ENCODE measurements at regions not wholly inside any gene's neighbourhood (a gene's known extent, or its start where the extent isn't known, plus 50 kb on each side); places are given as distances from the start of the nearest gene placed in this dataset.
"Not testable (repeated sequence)": the region's sequence is repeated elsewhere in the genome, so short reads cannot be mapped to it uniquely, and the experiment has no call there.

DNA sequence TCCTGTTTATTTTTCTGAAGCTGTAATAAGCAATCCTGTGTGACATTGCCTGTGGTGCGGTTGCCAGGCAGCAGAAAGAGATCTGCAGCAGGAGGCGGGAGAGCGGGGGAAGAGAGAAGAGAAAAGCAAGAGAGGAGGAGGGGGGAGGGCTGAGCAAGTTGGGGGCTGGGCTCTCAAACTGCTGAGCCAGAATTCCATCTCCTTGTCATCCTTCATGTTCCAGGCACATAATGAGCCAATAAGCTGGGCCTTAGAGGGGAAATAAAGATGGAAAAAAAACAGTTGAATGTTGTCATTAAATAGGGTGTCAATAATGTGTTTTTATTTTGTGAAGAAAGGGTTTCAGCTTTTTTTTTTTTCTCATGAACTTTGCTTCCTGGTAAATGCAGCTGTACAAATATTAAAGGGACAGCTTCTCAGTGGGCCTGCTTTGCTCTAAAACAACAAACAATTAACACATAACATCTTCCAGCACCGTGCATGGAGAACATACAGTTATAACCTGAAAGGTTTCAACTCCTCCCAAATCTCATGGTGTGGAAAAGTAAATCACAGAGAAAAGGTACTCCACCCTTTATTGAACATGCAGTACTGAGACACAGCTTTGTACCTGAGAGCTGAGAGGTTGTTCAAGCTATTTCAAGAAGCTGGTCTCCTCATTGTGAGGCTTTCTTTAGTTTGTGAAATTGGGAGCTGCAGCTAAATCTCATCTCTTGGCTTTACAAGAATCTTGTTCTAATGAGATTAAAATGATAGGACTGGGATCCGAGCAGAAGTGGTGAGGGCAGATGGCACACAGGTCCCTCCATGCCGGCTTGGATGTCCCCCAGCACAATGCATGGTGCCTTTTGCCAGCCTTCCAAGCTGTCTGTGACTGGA is 451.1 kb upstream of the KCNMB2 start:
- DNase-seq = peak; percentile 49 to 97

DNA sequence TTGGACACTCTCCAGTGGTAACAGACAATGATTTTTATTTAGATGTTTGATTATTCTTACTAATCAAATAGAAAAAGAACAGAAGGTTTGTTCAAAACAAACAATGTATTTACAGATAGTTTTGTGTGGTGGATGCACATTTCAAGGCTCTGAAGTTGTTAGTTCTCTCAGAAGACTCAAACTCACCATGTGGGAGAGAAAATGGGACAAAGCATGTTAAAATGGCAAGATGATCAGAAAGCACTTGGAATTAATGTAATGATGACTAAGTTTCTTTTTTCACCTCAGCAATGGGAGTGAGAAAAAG is 450.5 kb upstream of the KCNMB2 start:
- no peak for DNase-seq

DNA sequence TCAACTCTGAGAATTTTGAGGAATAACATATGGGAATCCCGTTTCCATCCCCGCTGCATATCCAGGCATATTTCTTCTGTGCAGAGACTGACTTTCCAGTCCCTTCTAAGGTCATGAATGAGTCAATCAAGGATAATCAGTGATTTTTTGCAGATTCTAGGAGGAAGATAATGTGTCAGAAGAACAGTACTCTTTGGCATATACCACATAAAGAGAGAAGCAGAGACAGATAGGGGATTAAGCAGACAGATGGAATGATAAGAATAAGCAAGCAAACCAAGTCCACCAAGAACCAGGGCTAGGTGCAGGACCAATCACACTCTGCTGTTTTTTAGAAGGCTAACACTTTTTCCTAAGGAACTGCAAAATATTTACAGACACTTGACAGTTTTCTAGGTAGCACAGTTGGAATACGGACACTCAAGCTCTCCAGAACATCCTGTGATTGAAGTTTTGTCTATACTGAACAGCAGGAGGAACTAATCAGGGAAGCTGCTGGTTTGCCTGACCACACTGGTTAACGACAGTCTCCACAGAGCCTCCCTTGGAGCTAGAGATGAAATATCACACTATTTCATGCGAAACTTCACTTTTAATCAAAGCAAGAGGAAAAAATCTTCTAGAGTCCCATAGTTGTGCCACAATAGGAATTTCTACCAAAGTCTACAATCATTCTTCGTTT is 450.0 kb upstream of the KCNMB2 start:
- peak in 1 of 2 experiments; percentile 27 for DNase-seq

DNA sequence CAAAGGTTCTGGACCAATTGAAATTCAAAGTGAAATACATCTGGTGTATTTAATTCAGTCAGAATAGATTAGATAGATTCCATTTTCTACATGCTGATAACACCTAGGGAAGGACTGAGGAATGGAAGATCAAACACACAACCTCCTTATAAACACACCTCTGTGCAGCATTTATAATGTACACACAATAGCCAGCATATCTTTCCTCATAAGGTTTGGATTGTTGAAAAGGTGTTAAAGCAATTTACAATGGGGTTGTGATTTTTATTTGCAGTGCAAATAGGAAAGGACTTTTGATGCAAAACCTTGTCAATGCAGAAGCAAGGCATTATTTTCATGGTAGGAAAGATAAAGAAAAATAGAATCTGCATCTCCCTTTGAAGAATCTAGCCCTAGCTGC is 448.9 kb upstream of the KCNMB2 start:
- no peak for DNase-seq

DNA sequence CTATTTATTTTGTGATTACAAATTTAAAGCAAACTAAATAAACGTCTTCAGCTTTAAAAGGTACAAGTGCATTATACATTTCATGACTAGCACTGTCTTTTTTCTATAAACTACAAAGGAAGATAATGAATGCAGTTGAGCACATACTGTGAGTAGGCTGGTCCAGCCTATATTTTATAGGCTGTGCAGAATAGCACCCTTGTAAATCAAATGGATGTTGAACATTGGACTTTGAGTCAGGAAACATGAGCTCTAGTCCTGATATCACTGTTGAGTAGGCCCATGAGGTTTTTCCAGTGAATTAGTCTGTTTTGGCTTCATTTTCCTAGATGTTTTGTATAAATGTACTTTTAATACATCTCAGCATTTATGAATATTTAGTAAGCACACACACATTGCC is 447.3 kb upstream of the KCNMB2 start:
- no peak for DNase-seq

DNA sequence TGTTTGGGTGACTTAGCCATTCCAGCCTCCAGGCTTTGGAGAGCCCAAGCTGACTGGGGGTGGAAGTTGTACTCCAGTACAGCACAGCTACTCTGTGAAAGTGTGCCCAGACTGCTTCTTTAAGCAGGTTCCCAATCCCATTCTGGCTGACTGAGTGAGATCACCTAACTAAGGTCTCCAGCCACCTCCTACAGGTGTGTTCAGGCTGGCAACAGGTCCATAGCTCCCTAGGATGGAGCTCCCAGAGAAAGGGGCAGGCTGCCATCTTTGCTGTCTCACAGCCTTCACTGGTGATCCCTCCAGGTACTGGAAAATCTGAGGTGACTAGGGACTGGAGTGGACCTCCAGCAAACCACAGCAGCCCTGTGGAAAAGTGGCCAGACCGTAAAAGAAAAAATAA is 445.3 kb upstream of the KCNMB2 start:
- no peak for DNase-seq

DNA sequence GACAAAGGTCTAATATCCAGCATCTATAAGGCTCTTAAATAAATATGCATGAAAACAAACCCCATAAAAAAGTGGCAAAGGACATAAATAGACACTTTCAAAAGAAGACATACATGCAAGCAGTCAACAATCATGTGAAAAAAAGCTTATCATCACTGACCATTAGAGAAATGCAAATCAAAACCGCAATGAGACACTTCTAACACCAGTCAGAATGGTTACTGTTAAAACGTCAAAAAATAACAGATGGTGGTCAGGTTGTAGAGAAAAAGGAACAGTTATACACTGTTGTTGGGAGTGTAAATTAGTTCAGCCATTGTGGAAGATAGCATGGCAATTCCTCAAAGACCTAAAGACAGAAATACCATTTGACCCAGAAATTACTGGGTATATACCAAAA is 440.7 kb upstream of the KCNMB2 start:
- no peak for DNase-seq

DNA sequence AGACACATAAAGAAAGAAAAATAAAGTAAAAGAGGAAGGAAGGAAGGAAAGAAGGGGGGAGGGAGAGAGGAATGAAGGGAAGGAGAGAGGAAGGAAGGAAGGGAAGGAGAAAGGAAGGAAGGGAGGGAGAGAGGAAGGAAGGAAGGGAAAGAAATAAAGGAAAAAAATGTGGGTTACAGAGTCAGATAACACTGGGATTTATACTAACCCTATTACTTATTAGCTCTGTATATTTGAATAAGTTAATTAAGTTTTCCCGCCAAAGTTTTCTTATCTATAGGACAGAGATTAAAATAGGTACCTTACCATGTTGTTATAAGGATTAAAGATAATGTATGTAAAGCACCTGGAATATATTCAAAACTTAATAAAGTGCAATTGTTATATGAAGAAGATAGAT is 439.3 kb upstream of the KCNMB2 start:
- DNase-seq = no peak

DNA sequence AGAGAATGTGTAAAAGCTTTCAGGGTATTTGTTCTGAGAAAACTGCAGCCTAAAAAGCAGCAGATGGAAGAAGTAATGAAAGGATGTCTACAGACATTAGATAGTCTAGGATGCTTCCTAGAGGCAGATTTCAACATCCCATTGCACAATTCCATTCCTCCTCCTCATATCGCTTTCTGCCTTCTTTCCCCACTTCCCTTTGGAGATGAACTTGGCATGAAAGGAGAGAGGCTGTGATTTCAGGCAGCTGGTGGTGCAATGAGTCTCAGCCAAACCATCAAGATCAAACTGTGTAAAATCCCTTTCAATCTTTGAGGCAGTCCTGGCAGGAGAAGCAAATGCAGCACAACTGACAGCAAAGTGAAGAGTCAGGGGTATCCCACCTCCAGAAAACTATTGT is 438.7 kb upstream of the KCNMB2 start:
- DNase-seq = peak in 1 of 2 experiments; percentile 26

DNA sequence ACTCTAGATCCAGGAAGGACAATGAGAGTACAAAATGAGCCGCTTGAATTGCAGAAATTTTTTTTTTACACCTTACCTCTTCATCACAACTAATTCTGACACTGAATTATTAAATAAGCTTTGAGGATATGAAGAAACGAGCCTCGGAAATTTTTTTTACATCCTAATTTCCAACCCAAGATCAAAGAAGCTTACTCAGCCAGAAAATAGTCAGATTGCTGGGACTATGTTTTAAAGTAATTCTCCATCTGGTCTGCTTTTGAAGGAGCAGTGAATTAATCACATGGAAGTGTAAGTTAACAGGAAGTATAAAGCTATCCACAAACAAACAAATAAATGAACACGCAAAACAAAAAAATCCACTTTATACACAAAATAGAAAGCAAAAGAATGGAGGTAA is 437.0 kb upstream of the KCNMB2 start:
- no peak for DNase-seq

DNA sequence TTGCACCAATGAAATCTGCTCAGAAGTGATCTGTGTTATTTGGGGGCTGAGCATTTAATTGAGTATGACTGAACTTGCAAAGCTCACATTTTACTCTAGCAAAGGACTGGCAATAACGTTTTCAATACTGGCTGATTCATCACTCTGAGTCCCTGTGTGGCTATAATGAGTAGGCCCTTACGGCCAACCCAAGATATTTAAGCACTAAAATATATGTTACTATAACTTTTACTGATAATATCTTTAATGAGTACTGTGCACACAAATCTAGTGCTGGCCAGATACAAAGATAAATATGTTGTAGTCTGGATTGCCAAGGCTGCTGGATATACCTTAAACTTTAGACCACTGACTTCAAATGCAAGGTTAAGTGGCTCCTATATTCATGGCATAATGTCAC is 436.4 kb upstream of the KCNMB2 start:
- no peak for DNase-seq

DNA sequence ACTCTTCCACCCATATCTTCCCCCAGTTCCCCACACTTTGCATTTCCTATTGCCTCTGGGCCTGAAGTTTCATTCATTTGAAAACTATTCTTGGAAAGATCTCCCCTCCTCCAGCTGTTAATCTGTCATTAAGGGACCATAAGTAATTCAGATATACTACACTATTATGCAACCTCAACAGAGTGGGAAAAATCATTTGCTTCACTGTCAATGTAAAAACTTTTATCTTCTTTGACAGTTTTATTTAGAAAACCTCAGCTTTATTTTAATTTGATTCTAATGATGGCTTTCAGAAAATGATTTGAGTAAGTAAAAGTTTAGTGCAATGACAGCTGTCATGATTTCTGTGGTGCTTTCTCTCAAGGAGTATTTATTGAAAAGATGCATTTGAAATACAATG is 435.3 kb upstream of the KCNMB2 start:
- DNase-seq = no peak

DNA sequence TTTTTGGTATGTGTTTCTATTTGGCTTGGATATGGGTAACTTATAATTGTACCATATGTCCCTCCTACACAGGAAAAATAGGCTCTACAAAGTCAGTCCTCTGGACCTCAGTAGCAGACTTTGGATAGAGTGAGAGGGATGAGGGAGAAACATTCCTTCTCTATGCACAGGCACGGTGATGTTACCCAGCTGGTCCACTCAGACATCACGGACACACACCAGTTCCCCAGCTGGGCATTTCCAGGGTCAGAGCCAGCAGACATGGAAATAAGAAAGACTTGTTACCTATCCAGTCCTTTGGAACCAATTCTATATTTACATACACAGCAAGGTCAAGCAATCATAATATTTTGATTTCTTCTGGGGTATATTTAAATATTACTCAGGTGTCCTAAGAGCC is 433.1 kb upstream of the KCNMB2 start:
- DNase-seq = no peak

DNA sequence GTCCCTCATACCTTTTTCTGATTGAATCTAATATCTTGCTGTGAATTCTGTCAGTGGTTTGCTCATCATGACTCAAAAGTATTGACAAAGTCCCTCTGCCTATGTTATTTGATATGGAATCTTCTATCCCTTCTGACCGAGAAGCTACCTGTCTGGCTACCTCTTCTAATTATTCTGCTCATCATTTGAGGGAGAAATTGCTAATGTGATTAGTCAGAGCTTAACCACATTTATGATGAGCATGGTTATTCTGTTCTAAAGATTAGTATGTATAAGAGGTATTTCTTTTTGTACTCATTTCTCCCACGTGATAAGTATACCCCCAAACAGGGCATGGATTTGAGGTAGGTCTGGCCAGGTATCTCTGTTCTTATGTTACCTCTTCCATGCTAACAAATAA is 428.4 kb upstream of the KCNMB2 start:
- DNase-seq = no peak

DNA sequence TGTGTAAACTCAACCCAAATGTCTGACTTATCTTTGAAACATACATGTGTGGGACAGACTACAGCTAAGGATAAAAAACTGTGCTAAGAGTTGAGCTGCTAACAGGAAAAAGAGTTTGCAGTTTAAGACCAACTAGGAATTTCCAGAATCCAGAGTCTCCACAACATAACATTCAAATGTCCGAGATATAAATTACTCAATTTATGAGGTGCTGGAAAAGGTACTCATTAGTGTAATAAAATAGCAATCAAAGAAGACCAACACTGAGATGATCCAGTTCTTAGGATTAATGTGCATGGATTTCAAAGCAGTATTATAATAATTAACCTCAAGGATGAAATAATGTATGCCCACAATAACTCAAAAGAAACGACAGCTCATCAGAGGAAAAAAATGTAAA is 426.5 kb upstream of the KCNMB2 start:
- DNase-seq = no peak

DNA sequence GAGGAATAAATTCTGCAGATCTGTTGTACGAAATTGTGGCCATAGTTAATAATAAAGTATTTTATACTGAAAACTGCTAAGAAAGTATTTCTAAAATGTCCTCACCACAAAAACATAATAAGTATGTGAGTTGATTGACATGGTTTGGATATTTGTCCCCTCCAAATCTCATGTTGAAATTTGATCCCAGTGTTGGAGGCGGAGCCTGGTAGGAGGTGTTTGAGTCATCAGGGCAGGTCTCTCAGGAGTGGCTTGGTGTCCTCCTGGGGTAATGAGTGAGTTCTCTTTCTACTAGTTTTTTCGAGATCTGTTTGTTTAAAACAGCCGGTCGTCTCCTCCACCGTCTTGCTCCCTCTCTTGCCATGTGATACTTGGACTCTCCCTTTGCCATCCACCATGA is 424.1 kb upstream of the KCNMB2 start:
- no peak for DNase-seq

DNA sequence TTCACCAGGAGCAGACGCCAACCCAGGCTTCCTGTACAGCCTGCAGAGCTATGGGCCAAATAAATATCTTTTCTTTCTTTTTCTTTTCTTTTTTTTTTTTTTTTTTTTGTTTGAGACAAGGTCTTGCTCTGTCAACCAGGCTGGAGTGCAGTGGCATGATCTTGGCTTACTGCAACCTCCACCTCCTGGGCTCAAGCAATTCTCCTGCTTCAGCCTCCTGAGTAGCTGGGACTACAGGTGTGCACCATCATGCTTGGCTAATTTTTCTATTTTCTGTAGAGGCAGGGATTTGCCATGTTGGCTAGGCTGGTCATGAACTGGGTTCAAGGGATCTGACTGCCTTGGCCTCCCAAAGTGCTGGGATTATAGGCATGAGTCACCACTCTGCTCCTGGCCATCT is 423.7 kb upstream of the KCNMB2 start:
- DNase-seq = not testable (repeated sequence)

DNA sequence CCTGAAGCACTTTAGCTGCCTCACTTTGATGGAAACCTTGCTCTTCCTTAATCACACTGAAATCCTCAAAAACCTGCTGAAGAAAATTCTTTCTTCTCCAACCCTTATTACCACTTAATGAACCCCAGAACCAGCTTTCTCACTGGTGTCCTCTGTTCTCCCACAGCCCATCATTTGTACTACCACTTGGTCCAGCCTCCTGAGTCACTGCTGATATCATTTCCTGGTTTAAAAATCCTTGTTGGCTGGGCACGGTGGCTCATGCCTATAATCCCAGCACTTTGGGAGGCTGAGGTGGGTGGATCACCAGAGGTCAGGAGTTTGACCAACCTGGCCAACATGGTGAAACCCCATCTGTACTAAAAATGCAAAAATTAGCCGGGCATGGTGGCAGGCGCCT is 418.6 kb upstream of the KCNMB2 start:
- no peak for DNase-seq

DNA sequence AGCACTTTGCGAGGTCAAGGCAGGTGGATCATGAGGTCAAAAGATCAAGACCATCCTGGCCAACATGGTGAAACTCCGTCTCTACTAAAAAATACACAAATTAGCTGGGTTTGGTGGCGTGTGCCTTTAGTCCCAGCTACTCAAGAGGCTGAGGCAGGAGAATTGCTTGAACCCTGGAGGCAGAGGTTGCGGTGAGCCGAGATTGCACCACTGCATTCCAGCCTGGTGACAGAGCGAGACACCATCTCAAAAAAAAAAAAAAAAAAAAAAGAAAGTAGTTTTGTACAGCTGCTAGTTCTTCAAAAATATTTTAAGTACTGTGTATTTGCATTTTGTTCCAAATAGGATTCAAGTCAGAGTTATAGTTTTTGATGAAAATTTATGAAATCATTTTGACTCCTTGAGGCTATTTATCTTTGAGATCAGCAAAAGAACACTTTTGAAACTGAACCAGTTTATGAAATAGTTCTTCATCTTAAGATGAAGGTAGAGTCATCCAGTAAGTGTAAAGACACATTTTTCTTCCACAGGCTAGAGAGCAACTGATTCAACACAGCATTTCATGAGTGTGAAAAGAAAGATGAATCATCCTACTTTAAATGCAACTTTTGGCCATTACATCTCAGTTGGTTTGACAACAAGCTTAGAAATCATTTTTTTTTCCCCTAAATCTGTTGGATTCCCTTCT is 416.5 kb upstream of the KCNMB2 start:
- DNase-seq = not testable (repeated sequence)

DNA sequence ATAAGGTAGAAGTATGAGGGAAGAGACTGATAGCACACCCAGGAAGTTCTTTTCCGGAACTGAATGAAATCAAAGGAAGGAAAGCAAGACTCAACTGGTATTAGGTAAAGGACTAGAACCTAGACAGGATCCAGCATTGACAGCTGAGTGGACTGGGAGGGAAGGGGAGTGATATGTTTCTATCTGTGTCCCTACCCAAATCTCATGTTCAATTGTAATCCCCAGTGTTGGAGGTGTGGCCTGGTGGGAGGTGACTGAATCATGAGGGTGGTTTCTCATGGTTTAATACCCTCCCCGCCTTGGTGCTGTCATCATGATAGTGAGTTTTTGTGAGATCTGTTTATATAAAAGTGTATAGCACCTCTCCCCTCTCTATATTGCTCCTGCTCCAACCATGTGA is 415.9 kb upstream of the KCNMB2 start:
- no peak for DNase-seq

DNA sequence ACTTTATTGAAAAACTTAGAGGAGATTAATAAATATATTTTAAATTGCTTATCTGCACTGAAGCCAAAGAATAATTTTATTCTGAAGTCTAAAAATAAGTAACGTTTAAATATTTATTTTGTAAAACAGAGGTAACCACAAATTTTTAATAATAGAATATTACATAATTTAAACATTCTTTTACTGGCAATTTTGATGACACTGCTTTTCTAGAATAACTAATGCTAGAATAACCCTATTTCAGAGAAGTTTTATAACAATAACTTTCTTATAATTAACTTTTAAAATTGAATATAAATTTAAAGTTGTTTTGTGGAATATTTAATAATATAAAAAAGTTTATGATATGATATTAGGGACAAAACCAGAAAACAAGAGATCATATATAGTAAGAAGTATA is 409.6 kb upstream of the KCNMB2 start:
- no peak for DNase-seq

DNA sequence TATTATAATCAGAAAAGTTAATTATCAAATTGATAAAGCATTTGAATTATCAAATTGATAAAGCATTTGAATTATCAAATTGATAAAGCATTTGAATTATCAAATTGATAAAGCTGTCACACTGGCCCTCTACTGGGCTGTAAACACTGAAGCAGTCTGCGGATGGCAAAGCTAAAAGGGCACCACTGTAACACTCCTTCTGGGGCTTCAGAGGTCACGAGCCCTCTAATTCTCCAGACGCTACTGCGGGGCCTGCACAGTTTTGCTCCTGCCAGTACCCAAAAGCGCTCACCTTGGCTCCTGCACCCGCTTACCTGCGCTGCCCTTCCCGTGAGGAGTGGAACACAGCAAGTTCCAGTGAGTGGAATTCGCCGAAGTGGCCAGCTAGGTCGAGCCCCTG is 409.0 kb upstream of the KCNMB2 start:
- no peak for DNase-seq

DNA sequence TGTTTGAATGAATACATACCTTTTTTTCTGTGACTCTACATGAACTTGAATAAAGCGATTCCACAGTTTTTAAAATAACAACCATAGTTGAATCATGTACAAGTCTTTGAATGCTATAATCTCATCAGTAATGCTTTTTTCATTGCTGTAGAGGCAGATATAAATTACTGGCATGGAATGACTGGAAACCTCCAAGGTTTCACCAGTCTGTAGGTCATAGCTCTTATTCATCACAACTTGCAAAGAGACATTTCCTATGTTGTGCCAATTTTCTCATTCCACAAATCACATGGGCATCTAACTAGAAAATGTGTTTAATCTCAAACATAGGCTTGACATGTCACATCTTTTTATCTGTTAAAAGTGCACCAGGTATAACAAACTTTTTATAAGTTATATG is 407.1 kb upstream of the KCNMB2 start:
- DNase-seq = no peak

DNA sequence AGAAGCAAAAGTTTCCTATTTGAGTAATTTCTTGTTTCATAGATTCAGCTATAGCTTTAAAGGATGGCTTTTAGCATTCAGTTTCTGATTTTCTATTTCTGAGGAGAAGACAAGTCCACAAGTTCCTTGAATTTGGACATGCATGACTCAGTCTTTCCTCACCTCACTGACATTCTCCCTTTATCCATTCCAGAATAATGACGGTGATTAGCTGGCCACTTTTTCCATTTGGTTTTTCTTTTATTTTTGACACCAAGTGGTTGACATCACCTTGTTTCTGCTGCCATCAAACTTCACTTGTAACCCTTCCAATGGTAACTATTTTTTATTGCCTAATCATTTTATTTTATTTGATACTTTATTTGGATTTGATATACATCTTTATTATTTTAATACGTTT is 404.4 kb upstream of the KCNMB2 start:
- no peak for DNase-seq
